ENCODE measurements at regions not wholly inside any gene's neighbourhood (a gene's known extent, or its start where the extent isn't known, plus 50 kb on each side); places are given as distances from the start of the nearest gene placed in this dataset.
"Not testable (repeated sequence)": the region's sequence is repeated elsewhere in the genome, so short reads cannot be mapped to it uniquely, and the experiment has no call there.

DNA sequence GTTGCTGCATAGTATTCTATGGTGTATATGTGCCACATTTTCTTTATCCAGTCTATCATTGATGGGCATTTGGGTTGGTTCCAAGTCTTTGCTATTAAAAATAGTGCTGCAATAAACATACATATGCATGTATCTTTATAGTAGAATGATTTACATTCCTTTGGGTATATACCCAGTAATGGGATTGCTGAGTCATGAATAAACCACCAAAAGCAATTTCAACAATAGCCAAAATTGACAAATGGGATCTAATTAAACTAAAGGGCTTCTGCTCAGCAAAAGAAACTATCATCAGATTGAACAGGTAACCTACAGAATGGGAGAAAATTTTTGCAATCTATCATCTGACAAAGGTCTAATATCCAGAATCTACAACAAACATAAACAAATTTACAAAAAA is 101.4 kb upstream of the FAM47B start:
- TF ChIP-seq, protein P1, sequence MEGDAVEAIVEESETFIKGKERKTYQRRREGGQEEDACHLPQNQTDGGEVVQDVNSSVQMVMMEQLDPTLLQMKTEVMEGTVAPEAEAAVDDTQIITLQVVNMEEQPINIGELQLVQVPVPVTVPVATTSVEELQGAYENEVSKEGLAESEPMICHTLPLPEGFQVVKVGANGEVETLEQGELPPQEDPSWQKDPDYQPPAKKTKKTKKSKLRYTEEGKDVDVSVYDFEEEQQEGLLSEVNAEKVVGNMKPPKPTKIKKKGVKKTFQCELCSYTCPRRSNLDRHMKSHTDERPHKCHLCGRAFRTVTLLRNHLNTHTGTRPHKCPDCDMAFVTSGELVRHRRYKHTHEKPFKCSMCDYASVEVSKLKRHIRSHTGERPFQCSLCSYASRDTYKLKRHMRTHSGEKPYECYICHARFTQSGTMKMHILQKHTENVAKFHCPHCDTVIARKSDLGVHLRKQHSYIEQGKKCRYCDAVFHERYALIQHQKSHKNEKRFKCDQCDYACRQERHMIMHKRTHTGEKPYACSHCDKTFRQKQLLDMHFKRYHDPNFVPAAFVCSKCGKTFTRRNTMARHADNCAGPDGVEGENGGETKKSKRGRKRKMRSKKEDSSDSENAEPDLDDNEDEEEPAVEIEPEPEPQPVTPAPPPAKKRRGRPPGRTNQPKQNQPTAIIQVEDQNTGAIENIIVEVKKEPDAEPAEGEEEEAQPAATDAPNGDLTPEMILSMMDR (conservative IDR thresholded peaks at IDR 0.05; ENCODE audit: low read length), result not testable (repeated sequence)
- not testable (repeated sequence) for TF ChIP-seq EZH2phosphoT487 (IDR thresholded peaks at IDR 0.05; ENCODE audit: borderline replicate concordance, low read depth, low read length)

All from OCI-LY7 (cell line).